WI38 (cell line): ENCODE measurements at regions not wholly inside any gene's neighbourhood (a gene's known extent, or its start where the extent isn't known, plus 50 kb on each side); places are given as distances from the start of the nearest gene placed in this dataset.

Source experiments
- H3K4me3 ChIP-seq: 2 replicates; pipeline ENCODE4 v1.5.1; 2011; ENCODE audit warnings: low read depth, mild to moderate bottlenecking, control low read depth, low read length
- TF ChIP-seq, protein P1 (sequence below): IDR thresholded peaks from 2 replicates; pipeline ENCODE4 v1.5.1; 2012; ENCODE audit warnings: low read depth, mild to moderate bottlenecking, control low read depth, low read length

DNA sequence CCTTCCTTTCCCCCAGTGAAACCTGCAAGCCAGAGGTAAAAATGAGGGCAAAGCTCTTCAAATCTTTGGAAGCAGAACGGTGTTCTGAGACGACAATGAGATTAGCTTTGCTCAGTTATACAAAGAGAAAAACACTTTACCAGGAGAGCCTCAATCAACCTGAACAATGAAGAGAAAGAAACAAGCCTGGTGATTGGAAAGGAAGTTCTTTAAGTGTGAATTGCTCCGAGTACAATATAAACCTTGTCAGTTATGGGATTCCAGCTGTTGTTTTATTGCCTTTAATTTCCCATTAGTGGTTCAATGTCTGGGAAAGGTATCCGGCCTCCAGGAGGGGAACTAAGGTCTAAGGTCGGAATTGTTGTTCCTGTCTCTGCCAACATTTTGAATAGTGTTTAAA is 901.6 kb downstream of the EPHA4 start:
- no peak overlapping the region for H3K4me3 ChIP-seq
- TF ChIP-seq, protein P1, sequence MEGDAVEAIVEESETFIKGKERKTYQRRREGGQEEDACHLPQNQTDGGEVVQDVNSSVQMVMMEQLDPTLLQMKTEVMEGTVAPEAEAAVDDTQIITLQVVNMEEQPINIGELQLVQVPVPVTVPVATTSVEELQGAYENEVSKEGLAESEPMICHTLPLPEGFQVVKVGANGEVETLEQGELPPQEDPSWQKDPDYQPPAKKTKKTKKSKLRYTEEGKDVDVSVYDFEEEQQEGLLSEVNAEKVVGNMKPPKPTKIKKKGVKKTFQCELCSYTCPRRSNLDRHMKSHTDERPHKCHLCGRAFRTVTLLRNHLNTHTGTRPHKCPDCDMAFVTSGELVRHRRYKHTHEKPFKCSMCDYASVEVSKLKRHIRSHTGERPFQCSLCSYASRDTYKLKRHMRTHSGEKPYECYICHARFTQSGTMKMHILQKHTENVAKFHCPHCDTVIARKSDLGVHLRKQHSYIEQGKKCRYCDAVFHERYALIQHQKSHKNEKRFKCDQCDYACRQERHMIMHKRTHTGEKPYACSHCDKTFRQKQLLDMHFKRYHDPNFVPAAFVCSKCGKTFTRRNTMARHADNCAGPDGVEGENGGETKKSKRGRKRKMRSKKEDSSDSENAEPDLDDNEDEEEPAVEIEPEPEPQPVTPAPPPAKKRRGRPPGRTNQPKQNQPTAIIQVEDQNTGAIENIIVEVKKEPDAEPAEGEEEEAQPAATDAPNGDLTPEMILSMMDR, result no peak

DNA sequence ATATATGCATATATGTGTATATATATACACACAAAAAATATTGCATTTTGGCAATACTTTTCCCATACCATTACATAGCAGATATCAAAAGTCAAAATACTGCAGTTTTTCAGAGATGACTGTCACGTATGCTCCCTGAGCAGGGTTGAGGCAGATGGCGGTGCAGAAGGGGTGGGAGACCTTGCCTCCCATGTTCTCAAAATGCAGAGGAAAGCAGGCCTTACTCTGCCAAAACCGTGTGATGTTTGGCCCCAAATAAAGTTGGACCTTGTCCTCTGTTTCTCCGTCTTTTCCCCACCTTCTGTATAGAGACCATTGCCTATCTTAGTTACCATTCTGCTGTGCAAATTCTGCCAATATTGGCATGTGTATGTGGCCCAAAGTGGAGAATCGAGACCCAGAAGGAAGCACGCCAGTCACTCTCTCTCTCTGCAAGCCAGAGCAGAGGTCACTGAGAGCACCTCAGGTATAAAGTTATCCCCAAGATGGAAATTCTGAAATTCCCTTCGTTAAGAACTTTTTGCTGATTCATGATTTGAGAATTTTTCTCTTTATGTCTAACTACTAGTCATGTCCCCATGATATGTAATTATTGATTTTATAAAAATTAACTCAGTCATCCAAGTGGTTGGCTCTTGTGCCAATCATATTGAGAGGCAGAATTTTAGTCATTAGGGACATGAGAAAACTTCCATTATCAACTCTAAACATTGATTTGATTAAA is 898.8 kb downstream of the EPHA4 start:
- H3K4me3 ChIP-seq, result no peak overlapping the region
- TF ChIP-seq, protein P1, result no peak

DNA sequence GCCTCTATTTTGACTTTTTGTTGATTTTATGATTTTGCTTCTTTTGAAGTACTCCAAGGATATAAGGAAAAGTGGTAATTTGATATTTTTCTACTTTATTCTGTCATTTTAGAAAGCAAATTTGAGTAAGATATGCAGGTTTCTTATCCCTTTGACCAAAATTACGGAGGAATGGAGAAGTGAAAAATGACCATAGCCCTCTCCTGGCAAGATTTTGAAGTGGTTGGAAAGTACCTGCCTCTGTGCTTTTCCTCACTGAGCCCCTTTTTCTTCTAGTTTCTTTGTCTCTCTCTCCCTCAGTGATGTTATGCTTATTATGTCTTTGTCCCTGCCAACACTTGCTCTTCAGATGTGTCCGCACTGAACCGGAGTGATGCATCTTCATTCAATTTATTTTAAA is 898.1 kb downstream of the EPHA4 start:
- no peak overlapping the region for H3K4me3 ChIP-seq
- TF ChIP-seq, protein P1, result no peak

GRCh38 chr2:220676695-220677094 is 895.4 kb downstream of the EPHA4 start:
- TF ChIP-seq, protein P1, result no peak
- H3K4me3 ChIP-seq, result no peak overlapping the region

DNA sequence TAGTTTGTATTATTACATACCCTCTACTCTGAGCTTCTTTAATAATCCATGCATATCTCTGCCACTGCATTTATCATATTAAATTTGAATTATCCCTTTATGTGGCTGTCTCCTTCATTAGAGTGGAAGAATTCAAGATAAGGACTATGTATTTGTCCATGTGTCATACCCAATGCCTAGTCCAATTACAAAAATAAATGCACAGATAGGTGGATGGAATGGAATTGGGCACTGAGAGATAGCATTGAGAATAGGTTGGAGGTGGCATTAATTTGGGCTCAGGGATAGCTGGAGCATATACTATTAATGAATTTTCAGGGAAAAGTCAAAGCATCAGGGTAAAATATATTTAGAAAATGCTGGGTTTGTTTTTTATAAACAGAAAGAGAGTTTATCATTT is 893.2 kb downstream of the EPHA4 start:
- no peak overlapping the region for H3K4me3 ChIP-seq
- TF ChIP-seq, protein P1, result no peak

GRCh38 chr2:220682616-220683015 is 889.5 kb downstream of the EPHA4 start:
- TF ChIP-seq, protein P1, result no peak
- H3K4me3 ChIP-seq, result no peak overlapping the region

GRCh38 chr2:220684099-220684498 is 888.0 kb downstream of the EPHA4 start:
- TF ChIP-seq, protein P1, result no peak
- H3K4me3 ChIP-seq, result no peak overlapping the region
